Gastroesophageal sphincter (tissue), 4 donors: ENCODE measurements at regions not wholly inside any gene's neighbourhood (a gene's known extent, or its start where the extent isn't known, plus 50 kb on each side); places are given as distances from the start of the nearest gene placed in this dataset.

Experiments used
- ATAC-seq: fragments of 150-250 bp; one replicate; pipeline ENCODE4 v1.9.1; 2016; ENCODE audit warnings: mild to moderate bottlenecking, moderate library complexity
- H3K27ac ChIP-seq, 4 donors: fragments of 200-600 bp; sonication (generic) in 3 of 4; 1 replicate in 3 of 4; 2 replicates in 1 of 4; pipeline ENCODE4 v1.5.1; 2016 to 2019
- H3K27me3 ChIP-seq: fragments of 200-600 bp; sonication (generic); one replicate; pipeline ENCODE4 v1.5.1; 2019
- H3K36me3 ChIP-seq, 2 donors: fragments of 200-600 bp; sonication (generic); one replicate each; pipeline ENCODE4 v1.5.1; 2019; ENCODE audit warnings: control low read depth in 1 of 2
- H3K4me1 ChIP-seq, 3 donors: fragments of 200-600 bp; sonication (generic); 1 replicate in 2 of 3; 2 replicates in 1 of 3; pipeline ENCODE4 v1.5.1; 2016 to 2019; ENCODE audit warnings: control low read depth in 2 of 3
- H3K4me3 ChIP-seq, 2 donors: fragments of 200-600 bp; sonication (generic); one replicate each; pipeline ENCODE4 v1.5.1; 2019; ENCODE audit warnings: mild to moderate bottlenecking in 1 of 2, moderate library complexity in 1 of 2
- H3K9me3 ChIP-seq, 3 donors: fragments of 200-600 bp; sonication (generic); one replicate each; pipeline ENCODE4 v1.5.1; 2017 to 2019; ENCODE audit warnings: control low read depth in 2 of 3
- CTCF ChIP-seq, 4 experiments: fragments of 200-600 bp in 2 of 4; fragments of 450-650 bp in 2 of 4; sonication (generic) in 1 of 4; IDR thresholded peaks; one replicate each; pipeline ENCODE4 v1.5.1; 2017 to 2019; ENCODE audit warnings: antibody characterized with exemption in 4 of 4, mild to moderate bottlenecking in 2 of 4, moderate library complexity in 2 of 4
- EP300 ChIP-seq: sonication (generic); formaldehyde crosslinking; IDR thresholded peaks from one replicate; pipeline ENCODE4 v1.6.1; 2017; ENCODE audit warnings: antibody characterized with exemption, mild to moderate bottlenecking
- POLR2A ChIP-seq, 2 donors: fragments of 450-650 bp; IDR thresholded peaks; one replicate each; pipeline ENCODE4 v1.6.1; 2017; ENCODE audit warnings: antibody characterized with exemption in 2 of 2, mild to moderate bottlenecking in 2 of 2, moderate library complexity in 1 of 2
- POLR2AphosphoS5 ChIP-seq: sonication (generic); formaldehyde crosslinking; IDR thresholded peaks from one replicate; pipeline ENCODE4 v1.6.1; 2017; ENCODE audit warnings: antibody characterized with exemption
- WGBS, 2 donors: methylation state at CpG; one replicate each; pipeline ENCODE4 v1.1.5; 2018; ENCODE audit warnings: low coverage in 1 of 2; 5-methylcytosine and 5-hydroxymethylcytosine counted together

GRCh38 chr20:56955680-56956079 lies 310.8 kb downstream of the BMP7 start:
- H3K27ac ChIP-seq: no peak overlapping the region
- no peaks in the 10 kb centered on the region for H3K4me1 ChIP-seq
- peaks cover 69% of the 10 kb centered on the region for H3K27me3 ChIP-seq
- WGBS, 2 donors: 33 to 44% methylated on average over 7 of the region's 9 CpGs
- TF ChIP-seq CTCF (IDR thresholded peaks at IDR 0.05) (no peak), POLR2A (IDR thresholded peaks at IDR 0.05) (no peak), POLR2AphosphoS5 (no peak), EP300 (no peak)
- ATAC-seq: no peak
- H3K36me3 ChIP-seq: no peaks in the 10 kb centered on the region
- H3K9me3 ChIP-seq: no peaks in the 10 kb centered on the region
- no peak overlapping the region for H3K4me3 ChIP-seq

- peaks cover 68% of the 10 kb centered on the region for H3K27me3 ChIP-seq
- no peaks in the 10 kb centered on the region for H3K4me1 ChIP-seq
- 73 to 82% methylated on average over 2 to 7 of the region's 7 CpGs for WGBS, 2 donors
- H3K4me3 ChIP-seq: no peak overlapping the region
- H3K9me3 ChIP-seq: no peaks in the 10 kb centered on the region
- ATAC-seq: no peak
- H3K36me3 ChIP-seq: no peaks in the 10 kb centered on the region
- TF ChIP-seq EP300 (no peak), POLR2AphosphoS5 (no peak), CTCF (IDR thresholded peaks at IDR 0.05) (no peak), POLR2A (IDR thresholded peaks at IDR 0.05) (no peak)
- no peak overlapping the region for H3K27ac ChIP-seq
Observed at GRCh38 chr20:56956534-56956933, 309.9 kb downstream of the BMP7 start.

GRCh38 chr20:56957737-56958553 lies 308.5 kb downstream of the BMP7 start:
- H3K36me3 ChIP-seq: no peaks in the 10 kb centered on the region
- no peaks in the 10 kb centered on the region for H3K4me1 ChIP-seq
- H3K27me3 ChIP-seq: peaks cover 59% of the 10 kb centered on the region
- no peak overlapping the region for H3K27ac ChIP-seq
- no peak for ATAC-seq
- 48% methylated on average over 12 of the region's 34 CpGs; no CpG with 5 or more reads in 1 of the 2 donors for WGBS, 2 donors
- no peak overlapping the region for H3K4me3 ChIP-seq
- TF ChIP-seq POLR2AphosphoS5: no peak
- TF ChIP-seq EP300: no peak
- TF ChIP-seq CTCF (IDR thresholded peaks at IDR 0.05): no peak
- TF ChIP-seq POLR2A (IDR thresholded peaks at IDR 0.05): no peak
- H3K9me3 ChIP-seq: peaks cover 0 to 5% (median 0%) of the 10 kb centered on the region in 3 donors

- Histone ChIP-seq H3K36me3 (no peaks in the 10 kb centered on the region), H3K4me3 (no peak overlapping the region), H3K9me3 (peaks cover 0 to 5% (median 0%) of the 10 kb centered on the region in 3 donors), H3K4me1 (no peaks in the 10 kb centered on the region), H3K27ac (no peak overlapping the region), H3K27me3 (peaks cover 8% of the 10 kb centered on the region)
- ATAC-seq: no peak
- WGBS, 2 donors: 33 to 42% methylated on average over 2 of the region's 2 CpGs
- no peak for TF ChIP-seq EP300
- no peak for TF ChIP-seq CTCF (IDR thresholded peaks at IDR 0.05)
Observed at GRCh38 chr20:56964901-56965300, 301.5 kb downstream of the BMP7 start.

GRCh38 chr20:56967916-56968315 lies 298.5 kb downstream of the BMP7 start:
- Histone ChIP-seq H3K4me3 (no peak overlapping the region), H3K27me3 (peaks cover 18% of the 10 kb centered on the region), H3K36me3 (no peaks in the 10 kb centered on the region), H3K27ac (no peak overlapping the region), H3K4me1 (no peaks in the 10 kb centered on the region), H3K9me3 (no peaks in the 10 kb centered on the region)
- 33 to 71% methylated on average over 1 to 6 of the region's 12 CpGs for WGBS, 2 donors
- no peak for ATAC-seq
- TF ChIP-seq POLR2AphosphoS5: no peak
- TF ChIP-seq CTCF (IDR thresholded peaks at IDR 0.05): no peak
